C4-2B (cell line): ENCODE measurements at regions not wholly inside any gene's neighbourhood (a gene's known extent, or its start where the extent isn't known, plus 50 kb on each side); places are given as distances from the start of the nearest gene placed in this dataset.

ENCODE experiments used
- H3K27ac ChIP-seq: fragments of 450-650 bp; 2 replicates; pipeline ENCODE4 v1.5.1; 2017
- ZFX ChIP-seq: fragments of 450-650 bp; IDR thresholded peaks from 2 replicates; pipeline ENCODE4 v1.6.1; 2017
- TF ChIP-seq, protein P1 (sequence below): fragments of 450-650 bp; conservative IDR thresholded peaks from 2 replicates; pipeline ENCODE4 v1.5.1; 2017; ENCODE audit warnings: mild to moderate bottlenecking

DNA sequence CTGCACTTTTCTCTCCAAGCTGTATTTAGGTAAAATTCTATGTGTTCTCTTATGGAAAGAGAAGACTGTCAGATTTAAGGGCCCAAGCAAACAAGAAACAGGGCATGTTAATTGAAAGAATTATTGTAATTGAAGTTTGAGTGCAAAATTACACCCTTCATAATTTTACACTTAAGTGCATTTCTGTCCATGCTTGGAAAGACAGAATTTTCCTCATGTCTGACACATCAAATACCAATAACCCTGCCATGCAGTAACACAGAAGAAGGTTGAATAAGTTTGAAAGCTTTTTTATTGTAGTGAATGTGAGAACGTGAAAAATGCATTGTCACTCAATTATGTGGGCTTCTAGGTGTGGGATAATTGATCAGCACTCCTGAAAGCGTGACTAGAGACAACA lies 52.9 kb upstream of the PARD3B start:
- H3K27ac ChIP-seq: no peak overlapping the region
- TF ChIP-seq ZFX: no peak
- TF ChIP-seq, protein P1, sequence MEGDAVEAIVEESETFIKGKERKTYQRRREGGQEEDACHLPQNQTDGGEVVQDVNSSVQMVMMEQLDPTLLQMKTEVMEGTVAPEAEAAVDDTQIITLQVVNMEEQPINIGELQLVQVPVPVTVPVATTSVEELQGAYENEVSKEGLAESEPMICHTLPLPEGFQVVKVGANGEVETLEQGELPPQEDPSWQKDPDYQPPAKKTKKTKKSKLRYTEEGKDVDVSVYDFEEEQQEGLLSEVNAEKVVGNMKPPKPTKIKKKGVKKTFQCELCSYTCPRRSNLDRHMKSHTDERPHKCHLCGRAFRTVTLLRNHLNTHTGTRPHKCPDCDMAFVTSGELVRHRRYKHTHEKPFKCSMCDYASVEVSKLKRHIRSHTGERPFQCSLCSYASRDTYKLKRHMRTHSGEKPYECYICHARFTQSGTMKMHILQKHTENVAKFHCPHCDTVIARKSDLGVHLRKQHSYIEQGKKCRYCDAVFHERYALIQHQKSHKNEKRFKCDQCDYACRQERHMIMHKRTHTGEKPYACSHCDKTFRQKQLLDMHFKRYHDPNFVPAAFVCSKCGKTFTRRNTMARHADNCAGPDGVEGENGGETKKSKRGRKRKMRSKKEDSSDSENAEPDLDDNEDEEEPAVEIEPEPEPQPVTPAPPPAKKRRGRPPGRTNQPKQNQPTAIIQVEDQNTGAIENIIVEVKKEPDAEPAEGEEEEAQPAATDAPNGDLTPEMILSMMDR: no peak

DNA sequence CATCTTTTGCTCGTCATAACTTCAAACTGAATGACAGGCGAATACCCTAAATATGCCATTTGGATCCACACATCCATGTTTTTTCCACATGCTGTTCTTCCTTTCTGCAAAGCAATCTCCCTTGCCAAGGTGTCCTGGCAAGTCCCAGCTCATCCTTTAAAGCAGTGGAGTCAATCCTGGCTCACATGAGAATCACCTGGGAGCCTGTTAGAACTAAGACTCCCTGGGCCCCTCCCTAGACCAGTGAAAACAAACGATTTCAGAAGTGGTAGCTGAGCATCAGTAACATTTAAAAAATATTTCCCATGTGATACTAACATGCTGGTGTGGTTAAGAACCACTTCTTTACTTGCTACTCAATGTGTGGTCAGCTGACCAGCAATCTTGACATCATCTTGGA lies 50.6 kb upstream of the PARD3B start:
- no peak for TF ChIP-seq ZFX
- TF ChIP-seq, protein P1: no peak
- H3K27ac ChIP-seq: no peak overlapping the region

DNA sequence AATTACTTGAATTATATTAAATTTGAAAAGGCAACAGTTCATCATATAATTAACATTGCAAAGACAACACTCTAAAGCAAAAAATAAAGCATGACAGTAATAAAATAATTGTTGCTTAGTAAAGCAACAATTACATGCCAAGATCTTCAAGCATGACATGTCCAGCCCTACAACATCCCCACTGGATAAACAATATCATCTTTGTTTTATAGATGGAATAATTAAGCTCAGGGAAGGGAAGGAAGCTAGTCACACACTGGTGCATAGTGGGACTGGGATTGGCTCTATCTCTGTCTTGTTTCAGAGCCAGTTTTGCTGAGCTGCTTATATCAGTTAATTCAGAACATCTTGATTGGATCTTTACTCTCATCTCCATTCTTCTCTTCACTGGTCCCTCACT lies 49.9 kb upstream of the PARD3B start:
- no peak overlapping the region for H3K27ac ChIP-seq
- TF ChIP-seq ZFX: no peak
- TF ChIP-seq, protein P1: no peak
